ENCODE measurements at regions not wholly inside any gene's neighbourhood (a gene's known extent, or its start where the extent isn't known, plus 50 kb on each side); places are given as distances from the start of the nearest gene placed in this dataset.

DNA sequence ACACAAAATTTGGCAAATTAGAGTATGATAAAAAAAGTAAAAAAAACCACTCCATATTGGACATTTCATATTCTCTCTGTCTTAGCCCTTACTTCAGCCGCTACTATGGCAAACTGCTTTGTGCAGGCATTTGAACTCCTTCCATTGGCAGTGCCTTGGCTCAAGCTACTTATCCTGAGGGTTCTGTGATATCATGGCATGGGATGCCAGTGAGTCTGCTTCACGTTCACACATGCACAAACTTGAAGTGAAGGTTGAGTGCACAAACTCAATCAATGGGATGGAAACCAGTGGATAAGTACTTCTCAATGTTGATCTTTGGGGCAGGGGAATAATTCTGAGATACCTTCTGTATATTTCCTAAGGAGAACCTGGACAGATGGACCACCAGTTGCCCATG, 117.2 kb downstream of the IL20RB start:
- TF ChIP-seq TAF1 (IDR thresholded peaks at IDR 0.05; ENCODE audit: borderline replicate concordance, low read depth, low read length): no peak
- TF ChIP-seq, protein P1, sequence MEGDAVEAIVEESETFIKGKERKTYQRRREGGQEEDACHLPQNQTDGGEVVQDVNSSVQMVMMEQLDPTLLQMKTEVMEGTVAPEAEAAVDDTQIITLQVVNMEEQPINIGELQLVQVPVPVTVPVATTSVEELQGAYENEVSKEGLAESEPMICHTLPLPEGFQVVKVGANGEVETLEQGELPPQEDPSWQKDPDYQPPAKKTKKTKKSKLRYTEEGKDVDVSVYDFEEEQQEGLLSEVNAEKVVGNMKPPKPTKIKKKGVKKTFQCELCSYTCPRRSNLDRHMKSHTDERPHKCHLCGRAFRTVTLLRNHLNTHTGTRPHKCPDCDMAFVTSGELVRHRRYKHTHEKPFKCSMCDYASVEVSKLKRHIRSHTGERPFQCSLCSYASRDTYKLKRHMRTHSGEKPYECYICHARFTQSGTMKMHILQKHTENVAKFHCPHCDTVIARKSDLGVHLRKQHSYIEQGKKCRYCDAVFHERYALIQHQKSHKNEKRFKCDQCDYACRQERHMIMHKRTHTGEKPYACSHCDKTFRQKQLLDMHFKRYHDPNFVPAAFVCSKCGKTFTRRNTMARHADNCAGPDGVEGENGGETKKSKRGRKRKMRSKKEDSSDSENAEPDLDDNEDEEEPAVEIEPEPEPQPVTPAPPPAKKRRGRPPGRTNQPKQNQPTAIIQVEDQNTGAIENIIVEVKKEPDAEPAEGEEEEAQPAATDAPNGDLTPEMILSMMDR (IDR thresholded peaks at IDR 0.05): no peak
- TF ChIP-seq EP300 (IDR thresholded peaks at IDR 0.05; ENCODE audit: borderline replicate concordance in 1 of 2, low read depth in 1 of 2, low read length in 1 of 2): no peak
- TF ChIP-seq, protein P2, sequence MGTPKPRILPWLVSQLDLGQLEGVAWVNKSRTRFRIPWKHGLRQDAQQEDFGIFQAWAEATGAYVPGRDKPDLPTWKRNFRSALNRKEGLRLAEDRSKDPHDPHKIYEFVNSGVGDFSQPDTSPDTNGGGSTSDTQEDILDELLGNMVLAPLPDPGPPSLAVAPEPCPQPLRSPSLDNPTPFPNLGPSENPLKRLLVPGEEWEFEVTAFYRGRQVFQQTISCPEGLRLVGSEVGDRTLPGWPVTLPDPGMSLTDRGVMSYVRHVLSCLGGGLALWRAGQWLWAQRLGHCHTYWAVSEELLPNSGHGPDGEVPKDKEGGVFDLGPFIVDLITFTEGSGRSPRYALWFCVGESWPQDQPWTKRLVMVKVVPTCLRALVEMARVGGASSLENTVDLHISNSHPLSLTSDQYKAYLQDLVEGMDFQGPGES (IDR thresholded peaks at IDR 0.05; ENCODE audit: low read depth, low read length): no peak
- no peak for TF ChIP-seq GATA2 (CRISPR knock-in tag; IDR thresholded peaks at IDR 0.05)
- no peak for TF ChIP-seq RXRA (IDR thresholded peaks at IDR 0.05; ENCODE audit: borderline replicate concordance, low read depth)
- no peak for TF ChIP-seq FOXJ3 (CRISPR knock-in tag; IDR thresholded peaks at IDR 0.05)
- no peak for TF ChIP-seq RFX5 (IDR thresholded peaks at IDR 0.05; ENCODE audit: low read length)
- TF ChIP-seq ZBTB33 (IDR thresholded peaks at IDR 0.05; ENCODE audit: borderline replicate concordance, low read depth): no peak
- no peak for TF ChIP-seq RAD21 (IDR thresholded peaks at IDR 0.05; ENCODE audit: low read length)
- no peak for TF ChIP-seq GABPA (IDR thresholded peaks at IDR 0.05; ENCODE audit: low read depth)

Data from SK-N-SH (cell line).